B cell (primary cell): ENCODE measurements at regions not wholly inside any gene's neighbourhood (a gene's known extent, or its start where the extent isn't known, plus 50 kb on each side); places are given as distances from the start of the nearest gene placed in this dataset.

Experiments
- ATAC-seq: fragments of 200-7000 bp; cut with Tn5 transposase; one replicate; pipeline ENCODE4 v1.10.0; 2021; ENCODE audit warnings: low read depth, mild to moderate bottlenecking, moderate number of reproducible peaks, moderate library complexity
- CTCF ChIA-PET: fragments of 350-600 bp; sonication (Branson Sonifier 250); formaldehyde crosslinking; loops from one replicate; lab custom pipeline; 2021; ENCODE audit warnings: antibody characterized with exemption, inconsistent platforms; lab: Charles Lee
- POLR2A ChIA-PET: fragments of 350-600 bp; sonication (Branson Sonifier 250); formaldehyde crosslinking; loops from one replicate; lab custom pipeline; 2021; ENCODE audit warnings: antibody characterized with exemption; lab: Charles Lee
- DNase-seq: peaks from one replicate; pipeline ENCODE4 v3.0.0; 2013
- H2AFZ ChIP-seq: 2 replicates; pipeline ENCODE4 v1.6.1; 2012; ENCODE audit warnings: mild to moderate bottlenecking, low read depth, low read length; ENCODE audit not compliant: insufficient read depth, poor library complexity, severe bottlenecking
- H3K27ac ChIP-seq, 2 donors: 1 replicate in 1 of 2; 2 replicates in 1 of 2; pipeline ENCODE4 v1.5.1; 2012 to 2013; ENCODE audit warnings: low read length in 2 of 2, mild to moderate bottlenecking in 2 of 2, moderate library complexity in 1 of 2
- H3K27me3 ChIP-seq, 4 experiments: fragments of 200-600 bp in 1 of 4; sonication (generic) in 1 of 4; replicated peaks in 1 of 4; 1 replicate in 2 of 4; 2 replicates in 2 of 4; pipeline versions ENCODE4 v1.6.1 to v1.7.0; 2013 to 2016; ENCODE audit warnings: low read length in 3 of 4, mild to moderate bottlenecking in 2 of 4, mixed read lengths in 1 of 4, moderate library complexity in 1 of 4; ENCODE audit not compliant: insufficient read depth in 4 of 4, control insufficient read depth in 3 of 4; ENCODE audit errors: control extremely low read depth in 1 of 4
- H3K36me3 ChIP-seq, 2 experiments: replicated peaks in 1 of 2; 1 replicate in 1 of 2; 2 replicates in 1 of 2; pipeline versions ENCODE4 v1.6.1 to v1.7.1; 2013; ENCODE audit warnings: low read length in 1 of 2; ENCODE audit not compliant: insufficient read depth in 2 of 2, control insufficient read depth in 1 of 2; ENCODE audit errors: control extremely low read depth in 1 of 2, extremely low read depth in 1 of 2
- H3K4me1 ChIP-seq, 2 donors: fragments of 200-600 bp in 1 of 2; sonication (generic) in 1 of 2; 1 replicate in 1 of 2; 2 replicates in 1 of 2; pipeline versions ENCODE4 v1.5.1 to v1.6.1; 2013 to 2017; ENCODE audit warnings: low read length in 2 of 2; ENCODE audit not compliant: control insufficient read depth in 2 of 2, insufficient read depth in 2 of 2
- H3K4me2 ChIP-seq: replicated peaks from 2 replicates; pipeline ENCODE3; 2012; ENCODE audit warnings: mild to moderate bottlenecking, low read depth, low read length; ENCODE audit not compliant: poor library complexity, severe bottlenecking
- H3K4me3 ChIP-seq, 5 experiments: fragments of 200-600 bp in 1 of 5; sonication (generic) in 1 of 5; 1 replicate in 3 of 5; 2 replicates in 2 of 5; pipeline versions ENCODE4 v1.5.1 to v1.7.0; 2011 to 2016; ENCODE audit warnings: low read length in 4 of 5, mild to moderate bottlenecking in 4 of 5, low read depth in 2 of 5, control low read depth in 1 of 5, moderate library complexity in 1 of 5; ENCODE audit not compliant: insufficient read depth in 1 of 5; ENCODE audit errors: control extremely low read depth in 1 of 5, extremely low read depth in 1 of 5
- H3K79me2 ChIP-seq: fragments of 200-600 bp; sonication (generic); one replicate; pipeline ENCODE4 v1.6.0; 2016; ENCODE audit warnings: low read length; ENCODE audit not compliant: control insufficient read depth, insufficient read depth
- H3K9ac ChIP-seq: fragments of 200-600 bp; sonication (generic); 2 replicates; pipeline ENCODE4 v1.6.1; 2017; ENCODE audit warnings: mild to moderate bottlenecking, low read length, moderate library complexity
- H3K9me3 ChIP-seq, 3 donors: one replicate each; pipeline versions ENCODE4 v1.6.1 to v1.7.1; 2013; ENCODE audit warnings: low read length in 2 of 3; ENCODE audit not compliant: control insufficient read depth in 2 of 3, insufficient read depth in 1 of 3; ENCODE audit errors: control extremely low read depth in 1 of 3
- H4K20me1 ChIP-seq: 2 replicates; pipeline ENCODE4 v1.6.0; 2012; ENCODE audit warnings: mild to moderate bottlenecking, low read length; ENCODE audit not compliant: insufficient read depth, control insufficient read depth, poor library complexity, severe bottlenecking
- H3K27ac Mint-ChIP-seq: one replicate; pipeline ENCODE4 v1.8.0; 2021; ENCODE audit warnings: mixed read lengths
- H3K27me3 Mint-ChIP-seq: one replicate; pipeline ENCODE4 v1.8.0; 2021; ENCODE audit warnings: mixed read lengths
- H3K4me1 Mint-ChIP-seq: one replicate; pipeline ENCODE4 v1.8.0; 2021; ENCODE audit warnings: mixed read lengths
- H3K4me3 Mint-ChIP-seq: one replicate; pipeline ENCODE4 v1.8.0; 2021; ENCODE audit warnings: mixed read lengths
- H3K9me3 Mint-ChIP-seq: one replicate; pipeline ENCODE4 v1.8.0; 2022; ENCODE audit warnings: mixed read lengths; ENCODE audit not compliant: insufficient read depth
- CTCF ChIP-seq: fragments of 200-600 bp; IDR thresholded peaks from one replicate; pipeline ENCODE4 v1.8.0; 2022; ENCODE audit warnings: antibody characterized with exemption, mild to moderate bottlenecking
- EZH2 ChIP-seq: IDR thresholded peaks from 2 replicates; pipeline ENCODE4 v1.6.1; 2012; ENCODE audit warnings: borderline replicate concordance, low read depth, mild to moderate bottlenecking, moderate library complexity, low read length; ENCODE audit not compliant: insufficient read depth, poor library complexity, severe bottlenecking
- WGBS: methylation state at CpG from one replicate; pipeline ENCODE4 v1.1.5; 2013; ENCODE audit warnings: missing lambda C conversion rate; ENCODE audit not compliant: insufficient coverage; 5-methylcytosine and 5-hydroxymethylcytosine counted together
- intact Hi-C: fragments of 100-400 bp; cut with micrococcal nuclease; formaldehyde crosslinking; loops from one replicate; pipeline ENCODE4 v1.10.0; 2022

GRCh38 chr7:97578225-97578624, 153.7 kb upstream of the TAC1 start:
- WGBS, result 100% methylated on average over 1 of the region's 5 CpGs
- no peak for ATAC-seq
- H3K27me3 Mint-ChIP-seq, result no peaks in the 10 kb centered on the region
- Histone ChIP-seq H3K27ac (no peak overlapping the region), H3K36me3 (no peaks in the 10 kb centered on the region), H2AFZ (no peak overlapping the region), H3K4me1 (no peaks in the 10 kb centered on the region), H4K20me1 (no peaks in the 10 kb centered on the region), H3K9ac (no peak overlapping the region), H3K4me3 (no peak overlapping the region), H3K79me2 (no peaks in the 10 kb centered on the region), H3K4me2 (no peak overlapping the region), H3K9me3 (peaks cover 0 to 8% (median 0%) of the 10 kb centered on the region in 3 donors), H3K27me3 (no peaks in the 10 kb centered on the region)
- TF ChIP-seq CTCF (no peak), EZH2 (no peak)
- CTCF ChIA-PET, result no interaction called here
- POLR2A ChIA-PET, result no interaction called here
- no peak overlapping the region for H3K4me3 Mint-ChIP-seq
- no peak overlapping the region for H3K27ac Mint-ChIP-seq
- no peak for DNase-seq
- peaks cover 6% of the 10 kb centered on the region for H3K9me3 Mint-ChIP-seq
- H3K4me1 Mint-ChIP-seq, result no peaks in the 10 kb centered on the region
- intact Hi-C loops, result no loop called here

GRCh38 chr7:97580205-97580604, 151.7 kb upstream of the TAC1 start:
- no peak for TF ChIP-seq EZH2
- no peak for TF ChIP-seq CTCF
- no peak for ATAC-seq
- Histone ChIP-seq H3K79me2 (no peaks in the 10 kb centered on the region), H4K20me1 (no peaks in the 10 kb centered on the region), H3K9me3 (peaks cover 0 to 8% (median 0%) of the 10 kb centered on the region in 3 donors), H3K9ac (no peak overlapping the region), H3K4me2 (no peak overlapping the region), H3K36me3 (no peaks in the 10 kb centered on the region), H3K27ac (no peak overlapping the region), H3K27me3 (no peaks in the 10 kb centered on the region), H2AFZ (no peak overlapping the region), H3K4me1 (no peaks in the 10 kb centered on the region), H3K4me3 (no peak overlapping the region)
- Mint-ChIP-seq H3K27me3 (no peaks in the 10 kb centered on the region), H3K4me1 (no peaks in the 10 kb centered on the region), H3K4me3 (no peak overlapping the region), H3K27ac (no peak overlapping the region), H3K9me3 (peaks cover 6% of the 10 kb centered on the region)
- 95% methylated on average over 4 of the region's 5 CpGs for WGBS
- ChIA-PET CTCF (no interaction called here), POLR2A (no interaction called here)
- intact Hi-C loops, result no loop called here
- DNase-seq, result no peak
